ENCODE measurements at regions not wholly inside any gene's neighbourhood (a gene's known extent, or its start where the extent isn't known, plus 50 kb on each side); places are given as distances from the start of the nearest gene placed in this dataset.

GRCh38 chr4:28334249-28334648, 1473.6 kb downstream of the STIM2 start:
- TF ChIP-seq, protein P1, sequence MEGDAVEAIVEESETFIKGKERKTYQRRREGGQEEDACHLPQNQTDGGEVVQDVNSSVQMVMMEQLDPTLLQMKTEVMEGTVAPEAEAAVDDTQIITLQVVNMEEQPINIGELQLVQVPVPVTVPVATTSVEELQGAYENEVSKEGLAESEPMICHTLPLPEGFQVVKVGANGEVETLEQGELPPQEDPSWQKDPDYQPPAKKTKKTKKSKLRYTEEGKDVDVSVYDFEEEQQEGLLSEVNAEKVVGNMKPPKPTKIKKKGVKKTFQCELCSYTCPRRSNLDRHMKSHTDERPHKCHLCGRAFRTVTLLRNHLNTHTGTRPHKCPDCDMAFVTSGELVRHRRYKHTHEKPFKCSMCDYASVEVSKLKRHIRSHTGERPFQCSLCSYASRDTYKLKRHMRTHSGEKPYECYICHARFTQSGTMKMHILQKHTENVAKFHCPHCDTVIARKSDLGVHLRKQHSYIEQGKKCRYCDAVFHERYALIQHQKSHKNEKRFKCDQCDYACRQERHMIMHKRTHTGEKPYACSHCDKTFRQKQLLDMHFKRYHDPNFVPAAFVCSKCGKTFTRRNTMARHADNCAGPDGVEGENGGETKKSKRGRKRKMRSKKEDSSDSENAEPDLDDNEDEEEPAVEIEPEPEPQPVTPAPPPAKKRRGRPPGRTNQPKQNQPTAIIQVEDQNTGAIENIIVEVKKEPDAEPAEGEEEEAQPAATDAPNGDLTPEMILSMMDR (IDR thresholded peaks at IDR 0.05) = no peak
- no peak for TF ChIP-seq POLR2A (IDR thresholded peaks at IDR 0.05)
- no peak for TF ChIP-seq POLR2AphosphoS5 (IDR thresholded peaks at IDR 0.05)
